Esophagus squamous epithelium (tissue), 5 donors: ENCODE measurements at regions not wholly inside any gene's neighbourhood (a gene's known extent, or its start where the extent isn't known, plus 50 kb on each side); places are given as distances from the start of the nearest gene placed in this dataset.

Experiments
- DNase-seq: peaks from one replicate; lab custom pipeline; 2025; lab: John Stamatoyannopoulos, UW
- H3K27ac ChIP-seq, 4 donors: fragments of 200-600 bp; sonication (generic); one replicate each; pipeline ENCODE4 v1.5.1; 2016 to 2019; ENCODE audit warnings: mild to moderate bottlenecking in 1 of 4
- H3K27me3 ChIP-seq, 4 donors: fragments of 200-600 bp; sonication (generic); 1 replicate in 3 of 4; 2 replicates in 1 of 4; pipeline versions ENCODE4 v1.5.1 to v1.6.0; 2017 to 2021; ENCODE audit warnings: antibody characterized with exemption in 1 of 4
- H3K36me3 ChIP-seq, 3 donors: fragments of 200-600 bp; sonication (generic); one replicate each; pipeline ENCODE4 v1.5.1; 2016 to 2019
- H3K4me1 ChIP-seq, 3 donors: fragments of 200-600 bp; sonication (generic); one replicate each; pipeline ENCODE4 v1.5.1; 2017 to 2019
- H3K4me3 ChIP-seq, 4 donors: fragments of 200-600 bp; sonication (generic); 1 replicate in 3 of 4; 2 replicates in 1 of 4; pipeline ENCODE4 v1.5.1; 2016 to 2019; ENCODE audit warnings: mild to moderate bottlenecking in 2 of 4, moderate library complexity in 1 of 4
- H3K9me3 ChIP-seq, 3 donors: fragments of 200-600 bp; sonication (generic); one replicate each; pipeline ENCODE4 v1.5.1; 2016 to 2019
- POLR2A ChIP-seq, 4 donors: fragments of 450-650 bp; IDR thresholded peaks; one replicate each; pipeline ENCODE4 v1.6.1; 2017; ENCODE audit warnings: antibody characterized with exemption in 4 of 4, mild to moderate bottlenecking in 4 of 4, moderate library complexity in 3 of 4
- WGBS, 2 donors: methylation state at CpG; one replicate each; pipeline ENCODE4 v1.1.5; 2018; 5-methylcytosine and 5-hydroxymethylcytosine counted together
- intact Hi-C: fragments of 100-400 bp; cut with DNase I; formaldehyde crosslinking; loops from one replicate; pipeline ENCODE4 v1.15.0; 2022
- TF ChIP-seq, protein P1 (sequence below), 6 experiments: fragments of 450-650 bp in 4 of 6; fragments of 200-600 bp in 2 of 6; sonication (generic) in 2 of 6; IDR thresholded peaks; one replicate each; pipeline ENCODE4 v1.5.1; 2016 to 2019; ENCODE audit warnings: antibody characterized with exemption in 6 of 6, mild to moderate bottlenecking in 4 of 6, moderate library complexity in 4 of 6
- donor health status: DM: yes; HTN: yes; CAD: no.

DNA sequence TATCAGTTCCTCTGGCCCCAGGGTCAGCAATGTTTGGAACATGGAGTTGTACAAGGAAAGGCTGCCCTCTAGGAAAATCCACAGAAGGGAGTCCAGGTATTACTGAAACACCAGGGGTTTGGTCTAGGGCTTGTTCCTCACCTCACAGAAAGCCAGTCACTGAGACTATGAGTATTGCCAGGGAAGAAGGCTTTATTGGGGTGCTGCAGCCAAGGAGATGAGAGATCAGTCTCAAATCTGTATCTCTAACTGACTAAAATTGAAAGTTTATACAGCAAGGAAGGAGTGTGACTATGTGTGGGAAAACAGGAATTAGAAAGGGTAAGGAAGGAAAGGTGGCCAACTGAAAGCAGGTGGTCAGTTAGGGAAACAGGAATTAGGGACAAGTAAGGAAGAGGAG, 172.3 kb downstream of the LYPLAL1 start:
- intact Hi-C loops, result no loop called here
- H3K4me1 ChIP-seq, result no peaks in the 10 kb centered on the region

GRCh38 chr1:219342836-219343235, 169.2 kb downstream of the LYPLAL1 start:
- no peak overlapping the region for H3K27ac ChIP-seq
- intact Hi-C loops, result no loop called here
- peaks cover 0 to 8% (median 0%) of the 10 kb centered on the region in 3 donors for H3K9me3 ChIP-seq
- no peaks in the 10 kb centered on the region for H3K36me3 ChIP-seq
- 83 to 86% methylated on average over 4 of the region's 4 CpGs for WGBS, 2 donors
- H3K4me3 ChIP-seq, result no peak overlapping the region
- no peak for TF ChIP-seq POLR2A (IDR thresholded peaks at IDR 0.05)
- TF ChIP-seq, protein P1, sequence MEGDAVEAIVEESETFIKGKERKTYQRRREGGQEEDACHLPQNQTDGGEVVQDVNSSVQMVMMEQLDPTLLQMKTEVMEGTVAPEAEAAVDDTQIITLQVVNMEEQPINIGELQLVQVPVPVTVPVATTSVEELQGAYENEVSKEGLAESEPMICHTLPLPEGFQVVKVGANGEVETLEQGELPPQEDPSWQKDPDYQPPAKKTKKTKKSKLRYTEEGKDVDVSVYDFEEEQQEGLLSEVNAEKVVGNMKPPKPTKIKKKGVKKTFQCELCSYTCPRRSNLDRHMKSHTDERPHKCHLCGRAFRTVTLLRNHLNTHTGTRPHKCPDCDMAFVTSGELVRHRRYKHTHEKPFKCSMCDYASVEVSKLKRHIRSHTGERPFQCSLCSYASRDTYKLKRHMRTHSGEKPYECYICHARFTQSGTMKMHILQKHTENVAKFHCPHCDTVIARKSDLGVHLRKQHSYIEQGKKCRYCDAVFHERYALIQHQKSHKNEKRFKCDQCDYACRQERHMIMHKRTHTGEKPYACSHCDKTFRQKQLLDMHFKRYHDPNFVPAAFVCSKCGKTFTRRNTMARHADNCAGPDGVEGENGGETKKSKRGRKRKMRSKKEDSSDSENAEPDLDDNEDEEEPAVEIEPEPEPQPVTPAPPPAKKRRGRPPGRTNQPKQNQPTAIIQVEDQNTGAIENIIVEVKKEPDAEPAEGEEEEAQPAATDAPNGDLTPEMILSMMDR (IDR thresholded peaks at IDR 0.05), result no peak
- no peaks in the 10 kb centered on the region for H3K27me3 ChIP-seq
- H3K4me1 ChIP-seq, result no peaks in the 10 kb centered on the region
- no peak for DNase-seq

More for the DNA sequence above, 172.3 kb downstream of the LYPLAL1 start:
- no peaks in the 10 kb centered on the region for H3K27me3 ChIP-seq
- H3K4me3 ChIP-seq, result no peak overlapping the region
- H3K27ac ChIP-seq, result no peak overlapping the region
- no peak for DNase-seq
- H3K9me3 ChIP-seq, result peaks cover 0 to 8% (median 0%) of the 10 kb centered on the region in 3 donors
- no peak for TF ChIP-seq POLR2A (IDR thresholded peaks at IDR 0.05)
- TF ChIP-seq, protein P1 (IDR thresholded peaks at IDR 0.05), result no peak
- no peaks in the 10 kb centered on the region for H3K36me3 ChIP-seq

DNA sequence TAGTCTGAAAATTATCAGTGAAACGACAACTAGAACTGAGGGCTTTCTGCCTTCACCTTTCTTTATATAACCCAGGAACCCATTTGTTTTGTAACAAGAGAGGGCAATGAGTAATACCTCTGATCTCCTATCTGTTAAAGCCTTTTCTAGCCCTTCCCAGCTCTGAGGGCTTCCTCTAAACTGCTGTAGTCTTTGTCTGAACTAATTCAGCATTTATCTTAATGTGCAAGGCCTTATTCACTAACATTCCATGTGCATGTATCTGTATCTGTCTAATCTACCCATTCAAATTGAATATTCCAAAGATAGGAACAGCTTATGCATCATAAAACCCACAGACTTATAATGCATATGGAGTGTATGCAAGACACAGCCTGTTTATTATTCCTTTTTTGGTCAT, 167.1 kb downstream of the LYPLAL1 start:
- 43 to 61% methylated on average over 1 of the region's 1 CpG for WGBS, 2 donors
- no peak for DNase-seq
- intact Hi-C loops, result no loop called here
- Histone ChIP-seq H3K4me3 (no peak overlapping the region), H3K36me3 (no peaks in the 10 kb centered on the region), H3K27me3 (no peaks in the 10 kb centered on the region), H3K9me3 (peaks cover 0 to 4% (median 0%) of the 10 kb centered on the region in 3 donors), H3K27ac (no peak overlapping the region), H3K4me1 (no peaks in the 10 kb centered on the region)
- no peak for TF ChIP-seq POLR2A (IDR thresholded peaks at IDR 0.05)
- TF ChIP-seq, protein P1 (IDR thresholded peaks at IDR 0.05), result no peak

- 21 to 22% methylated on average over 1 of the region's 1 CpG for WGBS, 2 donors
- TF ChIP-seq, protein P1 (IDR thresholded peaks at IDR 0.05), result no peak
- no peak for TF ChIP-seq POLR2A (IDR thresholded peaks at IDR 0.05)
- no peaks in the 10 kb centered on the region for H3K27me3 ChIP-seq
- no peak for DNase-seq
- no peak overlapping the region for H3K27ac ChIP-seq
- H3K9me3 ChIP-seq, result no peaks in the 10 kb centered on the region
- H3K36me3 ChIP-seq, result no peaks in the 10 kb centered on the region
- intact Hi-C loops, result no loop called here
- no peak overlapping the region for H3K4me3 ChIP-seq
- no peaks in the 10 kb centered on the region for H3K4me1 ChIP-seq
Observed at GRCh38 chr1:219339466-219339865, 165.8 kb downstream of the LYPLAL1 start.

GRCh38 chr1:219337588-219337987, 163.9 kb downstream of the LYPLAL1 start:
- Histone ChIP-seq H3K9me3 (no peaks in the 10 kb centered on the region), H3K27me3 (no peaks in the 10 kb centered on the region), H3K4me3 (no peak overlapping the region), H3K27ac (no peak overlapping the region), H3K36me3 (no peaks in the 10 kb centered on the region), H3K4me1 (no peaks in the 10 kb centered on the region)
- 67 to 100% methylated on average over 1 of the region's 1 CpG for WGBS, 2 donors
- intact Hi-C loops, result no loop called here
- no peak for DNase-seq
- no peak for TF ChIP-seq POLR2A (IDR thresholded peaks at IDR 0.05)
- TF ChIP-seq, protein P1 (IDR thresholded peaks at IDR 0.05), result no peak
